ENCODE measurements at regions not wholly inside any gene's neighbourhood (a gene's known extent, or its start where the extent isn't known, plus 50 kb on each side); places are given as distances from the start of the nearest gene placed in this dataset.

DNA sequence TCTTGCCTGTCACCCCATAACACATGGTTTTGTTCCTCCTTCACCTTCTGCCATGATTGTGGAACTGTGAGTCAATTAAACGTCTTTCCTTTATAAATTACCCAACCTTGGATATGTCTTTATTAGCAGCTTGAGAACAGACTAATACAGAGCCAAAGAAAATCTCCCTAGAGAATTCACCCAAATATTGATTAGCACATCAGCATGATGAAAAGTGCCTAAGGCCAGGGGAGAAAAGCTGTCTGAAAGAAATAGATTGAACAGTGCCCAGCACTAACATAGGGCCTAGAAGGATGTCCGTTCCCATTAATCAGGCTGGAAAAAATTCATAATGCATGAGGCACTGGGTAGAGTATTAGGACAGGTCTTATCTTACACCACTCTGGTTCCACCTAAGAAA lies 111.9 kb upstream of the CALN1 start:
- TF ChIP-seq, protein P1, sequence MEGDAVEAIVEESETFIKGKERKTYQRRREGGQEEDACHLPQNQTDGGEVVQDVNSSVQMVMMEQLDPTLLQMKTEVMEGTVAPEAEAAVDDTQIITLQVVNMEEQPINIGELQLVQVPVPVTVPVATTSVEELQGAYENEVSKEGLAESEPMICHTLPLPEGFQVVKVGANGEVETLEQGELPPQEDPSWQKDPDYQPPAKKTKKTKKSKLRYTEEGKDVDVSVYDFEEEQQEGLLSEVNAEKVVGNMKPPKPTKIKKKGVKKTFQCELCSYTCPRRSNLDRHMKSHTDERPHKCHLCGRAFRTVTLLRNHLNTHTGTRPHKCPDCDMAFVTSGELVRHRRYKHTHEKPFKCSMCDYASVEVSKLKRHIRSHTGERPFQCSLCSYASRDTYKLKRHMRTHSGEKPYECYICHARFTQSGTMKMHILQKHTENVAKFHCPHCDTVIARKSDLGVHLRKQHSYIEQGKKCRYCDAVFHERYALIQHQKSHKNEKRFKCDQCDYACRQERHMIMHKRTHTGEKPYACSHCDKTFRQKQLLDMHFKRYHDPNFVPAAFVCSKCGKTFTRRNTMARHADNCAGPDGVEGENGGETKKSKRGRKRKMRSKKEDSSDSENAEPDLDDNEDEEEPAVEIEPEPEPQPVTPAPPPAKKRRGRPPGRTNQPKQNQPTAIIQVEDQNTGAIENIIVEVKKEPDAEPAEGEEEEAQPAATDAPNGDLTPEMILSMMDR (IDR thresholded peaks at IDR 0.05): no peak
- TF ChIP-seq POLR2A (IDR thresholded peaks at IDR 0.05): no peak
- Histone ChIP-seq H3K4me3 (no peak overlapping the region), H3K36me3 (no peaks in the 10 kb centered on the region), H3K9me3 (no peaks in the 10 kb centered on the region), H3K4me1 (no peaks in the 10 kb centered on the region), H3K27ac (no peak overlapping the region), H3K27me3 (no peaks in the 10 kb centered on the region)
- WGBS (ENCODE audit: insufficient coverage, low coverage, low lambda C conversion rate, missing lambda C conversion rate): 33% methylated on average over 2 of the region's 2 CpGs
- ATAC-seq (no peak), DNase-seq (no peak)
- intact Hi-C loops (cut with DNase I): no loop called here

DNA sequence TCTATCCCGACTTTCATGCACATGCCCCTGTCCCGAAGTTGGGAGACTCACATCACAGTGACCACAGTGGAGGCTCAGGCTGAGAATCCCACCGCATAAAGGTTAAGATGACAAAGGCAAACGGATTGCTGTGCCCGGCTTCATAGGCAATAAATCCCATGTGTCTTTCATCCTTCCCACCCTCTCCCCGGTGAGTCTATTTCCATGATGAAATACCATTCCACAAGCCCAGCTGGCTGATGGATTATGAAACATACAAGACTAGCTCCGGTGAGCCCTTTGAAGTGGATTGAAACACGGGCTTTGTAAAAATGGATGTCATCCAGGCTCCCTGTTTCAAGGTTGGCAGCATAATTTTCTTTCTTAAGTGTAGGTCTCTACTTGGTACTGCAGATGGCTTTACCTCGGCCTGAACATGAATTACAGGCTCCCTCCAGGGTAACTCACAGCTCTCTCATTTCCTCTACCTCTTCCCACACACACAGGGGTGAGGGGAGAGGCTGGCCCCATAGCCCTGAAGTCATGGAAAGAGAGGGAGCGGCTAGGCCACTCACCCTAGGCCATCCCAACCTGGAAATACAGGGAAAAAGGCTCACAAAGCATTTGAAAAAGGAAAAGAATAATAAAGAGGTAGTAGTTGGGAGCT lies 92.0 kb upstream of the CALN1 start:
- DNase-seq (no peak), ATAC-seq (no peak)
- no peak overlapping the region for H3K4me3 ChIP-seq
- H3K36me3 ChIP-seq: no peaks in the 10 kb centered on the region
- H3K9me3 ChIP-seq: no peaks in the 10 kb centered on the region
- WGBS (ENCODE audit: insufficient coverage, low coverage, low lambda C conversion rate, missing lambda C conversion rate): 63% methylated on average over 5 of the region's 10 CpGs
- intact Hi-C loops (cut with DNase I): no loop called here
- no peaks in the 10 kb centered on the region for H3K4me1 ChIP-seq
- H3K27ac ChIP-seq: no peak overlapping the region
- TF ChIP-seq, protein P1 (IDR thresholded peaks at IDR 0.05): no peak
- TF ChIP-seq POLR2A (IDR thresholded peaks at IDR 0.05): no peak
- H3K27me3 ChIP-seq: no peaks in the 10 kb centered on the region

DNA sequence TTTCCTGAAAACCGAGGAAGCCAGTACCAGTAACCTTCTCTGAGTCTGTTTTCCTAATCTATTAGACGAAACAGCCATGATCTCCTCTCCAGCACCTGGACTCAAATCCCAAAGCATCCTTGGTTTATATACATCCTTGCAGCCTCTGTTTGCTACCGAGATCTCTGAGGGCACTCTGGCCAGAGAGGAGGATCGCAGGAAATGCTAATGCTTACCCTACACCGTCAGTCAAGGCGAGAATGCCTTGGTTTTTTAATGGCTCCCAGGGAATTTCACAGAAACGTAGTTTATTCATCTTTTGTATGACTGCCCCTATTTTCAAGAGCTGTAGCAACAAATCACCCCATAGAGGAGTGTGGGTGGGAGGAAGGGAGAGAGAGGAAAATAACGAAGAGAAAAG lies 91.5 kb upstream of the CALN1 start:
- H3K36me3 ChIP-seq: no peaks in the 10 kb centered on the region
- DNase-seq (no peak), ATAC-seq (no peak)
- H3K4me3 ChIP-seq: no peak overlapping the region
- WGBS (ENCODE audit: insufficient coverage, low coverage, low lambda C conversion rate, missing lambda C conversion rate): 50% methylated on average over 8 of the region's 8 CpGs
- no peak for TF ChIP-seq POLR2A (IDR thresholded peaks at IDR 0.05)
- TF ChIP-seq, protein P1 (IDR thresholded peaks at IDR 0.05): no peak
- H3K27ac ChIP-seq: no peak overlapping the region
- no peaks in the 10 kb centered on the region for H3K9me3 ChIP-seq
- intact Hi-C loops (cut with DNase I): no loop called here
- no peaks in the 10 kb centered on the region for H3K27me3 ChIP-seq
- H3K4me1 ChIP-seq: no peaks in the 10 kb centered on the region

DNA sequence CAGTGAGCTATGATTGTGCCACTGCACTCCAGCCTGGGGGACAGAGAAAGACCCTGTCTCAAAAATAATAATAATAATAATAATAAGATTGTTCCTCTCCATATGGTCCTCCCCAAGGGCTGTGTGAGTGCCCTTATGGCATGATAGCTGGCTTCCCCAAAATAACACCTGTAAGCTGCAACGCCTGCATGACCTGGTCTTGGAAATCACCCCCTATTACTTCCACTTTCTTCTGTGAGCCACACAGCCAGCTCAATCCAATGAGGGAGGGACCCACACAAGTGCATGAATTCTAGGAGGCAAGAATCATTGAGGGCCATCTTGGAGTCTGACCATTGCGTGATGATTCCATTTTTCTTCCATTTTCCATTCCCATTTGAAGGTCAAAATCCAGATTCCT lies 82.7 kb upstream of the CALN1 start:
- H3K9me3 ChIP-seq: peaks cover 0 to 9% (median 0%) of the 10 kb centered on the region in 4 donors
- H3K4me3 ChIP-seq: no peak overlapping the region
- ATAC-seq (no peak), DNase-seq (no peak)
- intact Hi-C loops (cut with DNase I): no loop called here
- no peaks in the 10 kb centered on the region for H3K36me3 ChIP-seq
- H3K27ac ChIP-seq: no peak overlapping the region
- WGBS (ENCODE audit: insufficient coverage, low coverage, low lambda C conversion rate, missing lambda C conversion rate): 92% methylated on average over 1 of the region's 2 CpGs
- no peaks in the 10 kb centered on the region for H3K4me1 ChIP-seq
- H3K27me3 ChIP-seq: no peaks in the 10 kb centered on the region
- TF ChIP-seq, protein P1 (IDR thresholded peaks at IDR 0.05): no peak
- TF ChIP-seq POLR2A (IDR thresholded peaks at IDR 0.05): no peak

Data from right lobe of liver (tissue), 6 donors.